Tibial nerve (tissue), 4 donors: ENCODE measurements at regions not wholly inside any gene's neighbourhood (a gene's known extent, or its start where the extent isn't known, plus 50 kb on each side); places are given as distances from the start of the nearest gene placed in this dataset.

Experiments
- DNase-seq, 2 donors: peaks; one replicate each; pipeline ENCODE4 v3.0.0-alpha.2; 2019; ENCODE audit warnings: low spot score in 2 of 2
- H3K27ac ChIP-seq, 4 donors: fragments of 200-600 bp; sonication (generic) in 3 of 4; one replicate each; pipeline ENCODE4 v1.5.1; 2017 to 2019; ENCODE audit warnings: mild to moderate bottlenecking in 1 of 4
- H3K27me3 ChIP-seq, 2 donors: fragments of 200-600 bp; sonication (generic) in 1 of 2; one replicate each; pipeline versions ENCODE4 v1.5.1 to v1.6.0; 2017 to 2019
- H3K36me3 ChIP-seq, 3 donors: fragments of 200-600 bp; sonication (generic); one replicate each; pipeline ENCODE4 v1.5.1; 2018 to 2019
- H3K4me1 ChIP-seq, 4 donors: fragments of 200-600 bp; sonication (generic) in 3 of 4; one replicate each; pipeline ENCODE4 v1.5.1; 2017 to 2019
- H3K4me3 ChIP-seq, 4 donors: fragments of 200-600 bp; sonication (generic) in 3 of 4; one replicate each; pipeline ENCODE4 v1.5.1; 2017 to 2019; ENCODE audit warnings: mild to moderate bottlenecking in 1 of 4, moderate library complexity in 1 of 4
- H3K9me3 ChIP-seq, 4 donors: fragments of 200-600 bp; sonication (generic) in 3 of 4; one replicate each; pipeline ENCODE4 v1.5.1; 2017 to 2019
- CTCF ChIP-seq, 5 experiments: fragments of 200-600 bp in 3 of 5; fragments of 450-650 bp in 2 of 5; sonication (generic) in 3 of 5; IDR thresholded peaks; one replicate each; pipeline ENCODE4 v1.5.1; 2016 to 2019; ENCODE audit warnings: antibody characterized with exemption in 5 of 5, mild to moderate bottlenecking in 3 of 5, moderate library complexity in 2 of 5
- EP300 ChIP-seq, 2 donors: sonication (generic); formaldehyde crosslinking; IDR thresholded peaks; one replicate each; pipeline ENCODE4 v1.6.1; 2017; ENCODE audit warnings: antibody characterized with exemption in 2 of 2, mild to moderate bottlenecking in 1 of 2
- POLR2A ChIP-seq, 2 donors: fragments of 450-650 bp; IDR thresholded peaks; one replicate each; pipeline ENCODE4 v1.6.1; 2017; ENCODE audit warnings: antibody characterized with exemption in 2 of 2, mild to moderate bottlenecking in 2 of 2, moderate library complexity in 2 of 2
- WGBS, 2 donors: methylation state at CpG; one replicate each; pipeline ENCODE4 v1.1.5; 2018; 5-methylcytosine and 5-hydroxymethylcytosine counted together

GRCh38 chr13:79806821-79807220, 325.9 kb downstream of the NDFIP2 start:
- Histone ChIP-seq H3K4me1 (peaks cover 0 to 6% (median 0%) of the 10 kb centered on the region in 4 donors), H3K27me3 (no peaks in the 10 kb centered on the region), H3K4me3 (no peak overlapping the region), H3K27ac (no peak overlapping the region), H3K36me3 (no peaks in the 10 kb centered on the region), H3K9me3 (no peaks in the 10 kb centered on the region)
- WGBS, 2 donors: 59 to 75% methylated on average over 2 of the region's 2 CpGs
- no peak for DNase-seq
- TF ChIP-seq EP300 (IDR thresholded peaks at IDR 0.05) (no peak), POLR2A (IDR thresholded peaks at IDR 0.05) (no peak), CTCF (IDR thresholded peaks at IDR 0.05) (no peak)

GRCh38 chr13:79805317-79805716, 324.4 kb downstream of the NDFIP2 start:
- no peaks in the 10 kb centered on the region for H3K36me3 ChIP-seq
- no peak for DNase-seq
- H3K9me3 ChIP-seq: no peaks in the 10 kb centered on the region
- H3K27me3 ChIP-seq: no peaks in the 10 kb centered on the region
- no peaks in the 10 kb centered on the region for H3K4me1 ChIP-seq
- TF ChIP-seq CTCF (IDR thresholded peaks at IDR 0.05): no peak
- no peak for TF ChIP-seq POLR2A (IDR thresholded peaks at IDR 0.05)
- TF ChIP-seq EP300 (IDR thresholded peaks at IDR 0.05): no peak
- H3K4me3 ChIP-seq: no peak overlapping the region
- no peak overlapping the region for H3K27ac ChIP-seq
- 79 to 85% methylated on average over 1 of the region's 1 CpG for WGBS, 2 donors

GRCh38 chr13:79803989-79804388, 323.0 kb downstream of the NDFIP2 start:
- no peak overlapping the region for H3K27ac ChIP-seq
- H3K36me3 ChIP-seq: no peaks in the 10 kb centered on the region
- no peak for DNase-seq
- H3K4me1 ChIP-seq: no peaks in the 10 kb centered on the region
- no peak overlapping the region for H3K4me3 ChIP-seq
- WGBS, 2 donors: 43 to 51% methylated on average over 4 of the region's 4 CpGs
- TF ChIP-seq EP300 (IDR thresholded peaks at IDR 0.05) (no peak), POLR2A (IDR thresholded peaks at IDR 0.05) (no peak), CTCF (IDR thresholded peaks at IDR 0.05) (no peak)
- no peaks in the 10 kb centered on the region for H3K9me3 ChIP-seq
- no peaks in the 10 kb centered on the region for H3K27me3 ChIP-seq

GRCh38 chr13:79803296-79803695, 322.3 kb downstream of the NDFIP2 start:
- no peaks in the 10 kb centered on the region for H3K27me3 ChIP-seq
- no peak overlapping the region for H3K27ac ChIP-seq
- no peaks in the 10 kb centered on the region for H3K36me3 ChIP-seq
- DNase-seq: no peak
- H3K9me3 ChIP-seq: no peaks in the 10 kb centered on the region
- H3K4me1 ChIP-seq: no peaks in the 10 kb centered on the region
- 92 to 95% methylated on average over 2 of the region's 2 CpGs for WGBS, 2 donors
- no peak for TF ChIP-seq CTCF (IDR thresholded peaks at IDR 0.05)
- TF ChIP-seq POLR2A (IDR thresholded peaks at IDR 0.05): no peak
- TF ChIP-seq EP300 (IDR thresholded peaks at IDR 0.05): no peak
- no peak overlapping the region for H3K4me3 ChIP-seq

- H3K4me3 ChIP-seq: no peak overlapping the region
- H3K9me3 ChIP-seq: no peaks in the 10 kb centered on the region
- H3K4me1 ChIP-seq: no peaks in the 10 kb centered on the region
- DNase-seq: no peak
- no peaks in the 10 kb centered on the region for H3K36me3 ChIP-seq
- no peak overlapping the region for H3K27ac ChIP-seq
- WGBS, 2 donors: 64 to 72% methylated on average over 2 of the region's 2 CpGs
- no peaks in the 10 kb centered on the region for H3K27me3 ChIP-seq
- TF ChIP-seq POLR2A (IDR thresholded peaks at IDR 0.05): no peak
- TF ChIP-seq CTCF (IDR thresholded peaks at IDR 0.05): no peak
- no peak for TF ChIP-seq EP300 (IDR thresholded peaks at IDR 0.05)
These were observed 321.6 kb downstream of the NDFIP2 start for GRCh38 chr13:79802389-79803085.
